Body of pancreas (tissue), 4 donors: ENCODE measurements at regions not wholly inside any gene's neighbourhood (a gene's known extent, or its start where the extent isn't known, plus 50 kb on each side); places are given as distances from the start of the nearest gene placed in this dataset.
A peak's percentile ranks its signal among the peaks of the same experiment; 100 is the strongest.

ENCODE experiments used
- ATAC-seq: fragments of 150-250 bp; one replicate; pipeline ENCODE4 v1.9.1; 2016
- DNase-seq, 4 donors: peaks; one replicate each; pipeline ENCODE4 v3.0.0-alpha.2; 2019
- H3K27ac ChIP-seq, 4 donors: fragments of 200-600 bp; sonication (generic); 1 replicate in 3 of 4; 2 replicates in 1 of 4; pipeline versions ENCODE4 v1.5.1 to v1.6.1; 2016 to 2019; ENCODE audit warnings: mild to moderate bottlenecking in 1 of 4, mixed read lengths in 1 of 4, moderate library complexity in 1 of 4
- H3K27me3 ChIP-seq, 2 donors: fragments of 200-600 bp; sonication (generic); one replicate each; pipeline ENCODE4 v1.6.0; 2016; ENCODE audit warnings: mild to moderate bottlenecking in 1 of 2
- H3K36me3 ChIP-seq, 2 donors: fragments of 200-600 bp; sonication (generic); replicated peaks in 1 of 2; 2 replicates each; pipeline ENCODE4 v1.5.1; 2016; ENCODE audit warnings: low read depth in 2 of 2; ENCODE audit not compliant: insufficient read depth in 1 of 2
- H3K4me1 ChIP-seq: fragments of 200-600 bp; sonication (generic); one replicate; pipeline ENCODE4 v1.6.0; 2016
- H3K4me3 ChIP-seq, 2 donors: fragments of 200-600 bp; sonication (generic); 1 replicate in 1 of 2; 2 replicates in 1 of 2; pipeline ENCODE4 v1.5.1; 2016 to 2019
- H3K9me3 ChIP-seq, 3 donors: fragments of 200-600 bp; sonication (generic); 1 replicate in 2 of 3; 2 replicates in 1 of 3; pipeline ENCODE4 v1.5.1; 2016
- POLR2A ChIP-seq, 3 donors: fragments of 450-650 bp; IDR thresholded peaks; one replicate each; pipeline ENCODE4 v1.6.1; 2016; ENCODE audit warnings: antibody characterized with exemption in 3 of 3, mild to moderate bottlenecking in 2 of 3
- WGBS, 2 donors: methylation state at CpG; one replicate each; pipeline ENCODE4 v1.1.5; 2017; 5-methylcytosine and 5-hydroxymethylcytosine counted together
- intact Hi-C: fragments of 100-400 bp; cut with DNase I; formaldehyde crosslinking; loops from one replicate; pipeline ENCODE4 v1.15.1; 2023
- TF ChIP-seq, protein P1 (sequence below), 7 experiments: fragments of 450-650 bp in 4 of 7; fragments of 200-600 bp in 3 of 7; sonication (generic) in 3 of 7; IDR thresholded peaks; one replicate each; pipeline ENCODE4 v1.5.1; 2016 to 2019; ENCODE audit warnings: antibody characterized with exemption in 7 of 7

DNA sequence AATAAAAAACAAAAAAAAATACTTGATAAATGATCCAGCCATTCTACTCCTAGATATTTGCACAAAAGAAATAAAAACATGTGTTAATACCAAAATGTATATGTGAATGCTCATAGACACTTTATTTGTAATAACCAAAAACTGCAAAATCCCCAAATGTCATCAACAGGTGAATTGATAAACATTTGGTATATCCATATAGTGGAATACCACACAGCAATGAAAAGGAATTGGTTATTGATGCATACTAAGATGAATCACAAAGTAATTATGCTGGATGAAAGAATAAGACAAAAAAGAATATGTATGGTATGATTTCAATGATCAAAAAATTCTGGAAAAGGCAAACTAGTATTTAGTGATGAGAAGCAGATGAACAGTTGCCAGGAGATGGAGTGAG, 124.7 kb upstream of the VASH1 start:
- H3K27me3 ChIP-seq: no peaks in the 10 kb centered on the region
- DNase-seq (no peak), ATAC-seq (no peak)
- H3K4me3 ChIP-seq: no peak overlapping the region
- no peaks in the 10 kb centered on the region for H3K36me3 ChIP-seq
- H3K4me1 ChIP-seq: peaks cover 3% of the 10 kb centered on the region
- TF ChIP-seq, protein P1, sequence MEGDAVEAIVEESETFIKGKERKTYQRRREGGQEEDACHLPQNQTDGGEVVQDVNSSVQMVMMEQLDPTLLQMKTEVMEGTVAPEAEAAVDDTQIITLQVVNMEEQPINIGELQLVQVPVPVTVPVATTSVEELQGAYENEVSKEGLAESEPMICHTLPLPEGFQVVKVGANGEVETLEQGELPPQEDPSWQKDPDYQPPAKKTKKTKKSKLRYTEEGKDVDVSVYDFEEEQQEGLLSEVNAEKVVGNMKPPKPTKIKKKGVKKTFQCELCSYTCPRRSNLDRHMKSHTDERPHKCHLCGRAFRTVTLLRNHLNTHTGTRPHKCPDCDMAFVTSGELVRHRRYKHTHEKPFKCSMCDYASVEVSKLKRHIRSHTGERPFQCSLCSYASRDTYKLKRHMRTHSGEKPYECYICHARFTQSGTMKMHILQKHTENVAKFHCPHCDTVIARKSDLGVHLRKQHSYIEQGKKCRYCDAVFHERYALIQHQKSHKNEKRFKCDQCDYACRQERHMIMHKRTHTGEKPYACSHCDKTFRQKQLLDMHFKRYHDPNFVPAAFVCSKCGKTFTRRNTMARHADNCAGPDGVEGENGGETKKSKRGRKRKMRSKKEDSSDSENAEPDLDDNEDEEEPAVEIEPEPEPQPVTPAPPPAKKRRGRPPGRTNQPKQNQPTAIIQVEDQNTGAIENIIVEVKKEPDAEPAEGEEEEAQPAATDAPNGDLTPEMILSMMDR (IDR thresholded peaks at IDR 0.05): no peak
- no peak for TF ChIP-seq POLR2A (IDR thresholded peaks at IDR 0.05)
- H3K9me3 ChIP-seq: no peaks in the 10 kb centered on the region
- no peak overlapping the region for H3K27ac ChIP-seq
- intact Hi-C loops: no loop called here

DNA sequence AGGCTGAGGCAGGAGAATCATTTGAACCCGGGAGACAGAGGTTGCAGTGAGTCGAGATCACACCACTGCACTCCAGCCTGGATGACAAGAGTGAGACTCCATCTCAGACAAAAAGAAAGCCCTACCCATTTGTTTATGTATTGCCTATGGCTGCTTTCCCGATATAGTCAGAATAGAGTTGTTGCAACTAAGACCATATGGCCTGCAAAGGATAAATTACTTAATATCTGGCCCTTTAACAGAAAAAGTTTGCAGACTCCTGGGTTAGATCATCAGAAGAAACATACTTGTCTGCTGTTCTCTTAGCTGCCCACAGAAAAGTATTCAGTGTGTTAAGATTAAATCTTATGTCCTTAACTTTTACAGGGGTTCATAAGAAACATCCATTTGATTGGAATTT, 122.4 kb upstream of the VASH1 start:
- no peak for TF ChIP-seq POLR2A (IDR thresholded peaks at IDR 0.05)
- TF ChIP-seq, protein P1 (IDR thresholded peaks at IDR 0.05): no peak
- ATAC-seq (no peak), DNase-seq (no peak)
- Histone ChIP-seq H3K4me1 (peaks cover 3% of the 10 kb centered on the region), H3K27me3 (no peaks in the 10 kb centered on the region), H3K9me3 (no peaks in the 10 kb centered on the region), H3K36me3 (no peaks in the 10 kb centered on the region), H3K27ac (no peak overlapping the region), H3K4me3 (no peak overlapping the region)
- intact Hi-C loops: no loop called here
- 83 to 90% methylated on average over 3 of the region's 3 CpGs for WGBS, 2 donors

GRCh38 chr14:76639606-76640229, 121.5 kb upstream of the VASH1 start:
- no peak overlapping the region for H3K4me3 ChIP-seq
- H3K9me3 ChIP-seq: no peaks in the 10 kb centered on the region
- DNase-seq (no peak), ATAC-seq (no peak)
- no peaks in the 10 kb centered on the region for H3K36me3 ChIP-seq
- peaks cover 3% of the 10 kb centered on the region for H3K4me1 ChIP-seq
- no peak for TF ChIP-seq POLR2A (IDR thresholded peaks at IDR 0.05)
- TF ChIP-seq, protein P1 (IDR thresholded peaks at IDR 0.05): no peak
- intact Hi-C loops: loop anchor here (10.0 kb wide), 1 partner anchor 125 kb away; no protein-coding TSS in a partner anchor
- H3K27me3 ChIP-seq: no peaks in the 10 kb centered on the region
- WGBS, 2 donors: 68 to 85% methylated on average over 5 to 6 of the region's 6 CpGs
- H3K27ac ChIP-seq: no peak overlapping the region

DNA sequence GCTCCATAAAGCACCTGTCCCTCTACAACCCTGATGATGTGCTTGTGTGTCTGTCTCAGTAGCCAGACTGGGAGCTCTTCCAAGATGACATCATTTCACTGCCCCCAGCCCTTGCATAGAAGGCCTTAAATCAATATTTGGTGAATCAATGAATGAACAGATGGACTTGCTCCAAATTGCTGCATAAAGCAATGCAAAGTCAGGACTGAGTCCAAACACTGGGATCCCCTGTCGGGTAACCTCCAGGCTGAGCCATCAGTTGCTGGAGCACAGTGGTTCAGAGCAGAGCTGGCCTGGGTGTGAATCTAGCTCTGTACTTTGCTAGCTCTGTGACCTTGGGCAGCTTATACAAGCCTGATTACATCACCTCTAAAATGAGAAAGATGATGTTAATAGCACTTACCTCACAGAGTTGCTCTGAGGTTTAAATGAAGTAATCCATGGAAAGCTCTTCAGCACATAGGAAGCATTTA, 120.3 kb upstream of the VASH1 start:
- peaks cover 3% of the 10 kb centered on the region for H3K4me1 ChIP-seq
- no peaks in the 10 kb centered on the region for H3K27me3 ChIP-seq
- ATAC-seq: peak; percentile 68
- H3K27ac ChIP-seq: no peak overlapping the region
- no peak overlapping the region for H3K4me3 ChIP-seq
- TF ChIP-seq, protein P1 (IDR thresholded peaks at IDR 0.05): no peak
- no peak for TF ChIP-seq POLR2A (IDR thresholded peaks at IDR 0.05)
- WGBS, 2 donors: 0 to 12% methylated on average over 1 of the region's 1 CpG
- intact Hi-C loops: loop anchor here (10.0 kb wide), 1 partner anchor 126 kb away; no protein-coding TSS in a partner anchor
- H3K36me3 ChIP-seq: no peaks in the 10 kb centered on the region
- no peaks in the 10 kb centered on the region for H3K9me3 ChIP-seq
- peak in 3 of 4 donors; percentile 15 to 20 (median 17) for DNase-seq

DNA sequence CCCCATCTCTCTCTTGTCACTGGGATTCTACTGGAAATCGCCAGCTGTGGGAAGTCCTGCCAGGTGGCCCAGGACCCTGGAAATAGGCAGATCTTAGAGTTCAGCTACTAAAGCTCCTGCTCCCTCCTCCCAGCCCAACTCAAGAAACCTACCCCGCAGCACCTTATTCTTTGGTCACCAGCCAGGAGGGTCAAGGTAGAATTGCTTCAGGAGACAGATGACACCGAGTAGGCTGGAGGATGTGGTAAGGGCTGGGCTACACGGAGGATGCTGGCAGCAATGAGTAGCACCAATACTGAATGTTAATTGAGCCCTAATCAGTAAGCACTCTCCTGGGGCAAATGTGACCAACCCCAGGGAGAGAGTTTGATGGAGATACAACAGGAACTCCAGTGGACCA, 119.7 kb upstream of the VASH1 start:
- 46 to 52% methylated on average over 3 to 4 of the region's 4 CpGs for WGBS, 2 donors
- no peaks in the 10 kb centered on the region for H3K27me3 ChIP-seq
- no peak for TF ChIP-seq POLR2A (IDR thresholded peaks at IDR 0.05)
- TF ChIP-seq, protein P1 (IDR thresholded peaks at IDR 0.05): no peak
- no peak for ATAC-seq
- H3K4me3 ChIP-seq: no peak overlapping the region
- DNase-seq: no peak
- H3K4me1 ChIP-seq: peaks cover 3% of the 10 kb centered on the region
- intact Hi-C loops: loop anchor here (10.0 kb wide), 1 partner anchor 127 kb away; no protein-coding TSS in a partner anchor
- no peaks in the 10 kb centered on the region for H3K36me3 ChIP-seq
- no peak overlapping the region for H3K27ac ChIP-seq
- H3K9me3 ChIP-seq: no peaks in the 10 kb centered on the region
